Mucosa of stomach (tissue), 1 donor: ENCODE measurements at regions not wholly inside any gene's neighbourhood (a gene's known extent, or its start where the extent isn't known, plus 50 kb on each side); places are given as distances from the start of the nearest gene placed in this dataset.
"Not testable (repeated sequence)": the region's sequence is repeated elsewhere in the genome, so short reads cannot be mapped to it uniquely, and the experiment has no call there.

Experiments
- H3K27me3 ChIP-seq: one replicate; pipeline ENCODE4 v1.7.0; 2013; ENCODE audit warnings: mild to moderate bottlenecking, low read length; ENCODE audit not compliant: control insufficient read depth, insufficient read depth
- H3K36me3 ChIP-seq: one replicate; pipeline ENCODE4 v1.7.0; 2013; ENCODE audit warnings: low read length; ENCODE audit not compliant: control insufficient read depth, insufficient read depth
- H3K4me1 ChIP-seq: one replicate; pipeline ENCODE4 v1.7.0; 2013; ENCODE audit warnings: mild to moderate bottlenecking, low read length; ENCODE audit not compliant: control insufficient read depth, insufficient read depth
- H3K4me3 ChIP-seq: one replicate; pipeline ENCODE4 v1.7.0; 2013; ENCODE audit warnings: low read length
- H3K9ac ChIP-seq: one replicate; pipeline ENCODE4 v1.7.0; 2013; ENCODE audit warnings: mild to moderate bottlenecking, low read length, moderate library complexity
- H3K9me3 ChIP-seq: one replicate; pipeline ENCODE4 v1.7.0; 2013; ENCODE audit warnings: mild to moderate bottlenecking, low read length, moderate library complexity; ENCODE audit not compliant: control insufficient read depth
- donor health status: Pancreatic carcinoma.

- no peaks in the 10 kb centered on the region for H3K36me3 ChIP-seq
- no peaks in the 10 kb centered on the region for H3K27me3 ChIP-seq
- H3K4me1 ChIP-seq = no peaks in the 10 kb centered on the region
- H3K9ac ChIP-seq = no peak overlapping the region
- H3K9me3 ChIP-seq = no peaks in the 10 kb centered on the region
- H3K4me3 ChIP-seq = no peak overlapping the region
Observed at GRCh38 chr9:30534896-30535295, 1849.5 kb upstream of the ACO1 start.

GRCh38 chr9:30536494-30536893 lies 1847.9 kb upstream of the ACO1 start:
- Histone ChIP-seq H3K4me1 (no peaks in the 10 kb centered on the region), H3K9me3 (no peaks in the 10 kb centered on the region), H3K27me3 (no peaks in the 10 kb centered on the region), H3K9ac (no peak overlapping the region), H3K36me3 (no peaks in the 10 kb centered on the region), H3K4me3 (no peak overlapping the region)

- H3K9ac ChIP-seq, H3K36me3 ChIP-seq: not testable (repeated sequence)
Observed at GRCh38 chr9:30539696-30540095, 1844.7 kb upstream of the ACO1 start.

GRCh38 chr9:30574355-30575151 lies 1809.9 kb upstream of the ACO1 start:
- no peaks in the 10 kb centered on the region for H3K9me3 ChIP-seq
- no peaks in the 10 kb centered on the region for H3K36me3 ChIP-seq
- no peaks in the 10 kb centered on the region for H3K4me1 ChIP-seq
- H3K4me3 ChIP-seq = no peak overlapping the region
- H3K27me3 ChIP-seq = no peaks in the 10 kb centered on the region
- H3K9ac ChIP-seq = no peak overlapping the region

More at GRCh38 chr9:30539696-30540095, 1844.7 kb upstream of the ACO1 start:
- not testable (repeated sequence) for H3K9me3 ChIP-seq, H3K4me1 ChIP-seq, H3K27me3 ChIP-seq, H3K4me3 ChIP-seq

DNA sequence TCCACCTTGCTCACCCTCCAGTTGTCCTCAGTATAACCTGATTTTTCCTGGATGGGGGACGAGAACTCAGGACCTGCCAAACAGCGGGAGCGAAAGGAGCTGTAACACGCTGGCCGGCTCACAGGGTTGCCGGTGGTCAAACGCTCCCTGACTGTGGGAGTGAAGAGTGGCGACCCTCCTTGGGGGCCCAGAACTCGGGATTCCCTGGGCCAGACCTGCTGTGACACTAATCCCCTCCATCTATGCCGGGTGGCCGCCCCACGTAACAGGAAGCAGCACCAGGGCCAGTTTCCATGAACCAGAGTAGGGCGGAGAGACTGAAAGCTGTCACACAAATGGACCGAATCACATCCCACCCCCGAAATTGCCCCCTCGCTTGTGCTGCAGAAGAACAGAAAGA lies 1809.2 kb upstream of the ACO1 start:
- no peaks in the 10 kb centered on the region for H3K9me3 ChIP-seq
- H3K4me3 ChIP-seq = no peak overlapping the region
- no peaks in the 10 kb centered on the region for H3K4me1 ChIP-seq
- H3K27me3 ChIP-seq = no peaks in the 10 kb centered on the region
- no peak overlapping the region for H3K9ac ChIP-seq
- H3K36me3 ChIP-seq = no peaks in the 10 kb centered on the region

DNA sequence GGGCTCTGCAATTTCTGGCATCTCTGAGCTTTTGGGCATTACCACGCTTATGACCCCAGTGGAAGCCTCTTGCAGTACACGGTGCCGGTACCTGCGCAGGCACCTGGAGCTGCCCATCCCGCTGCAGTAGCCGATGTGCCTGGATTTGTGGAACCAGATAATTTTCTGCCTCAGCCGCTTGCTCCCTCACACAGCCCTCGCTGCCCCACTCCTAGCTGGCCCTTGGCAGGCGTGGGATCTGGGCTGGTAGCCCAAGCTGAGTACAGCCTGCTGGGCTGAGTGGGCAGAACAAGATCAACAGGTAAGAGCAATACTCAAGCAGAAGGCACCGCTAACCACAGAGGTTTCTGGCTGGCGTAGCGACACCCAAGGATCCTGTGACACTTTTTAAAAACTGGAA lies 1808.8 kb upstream of the ACO1 start:
- Histone ChIP-seq H3K36me3 (no peaks in the 10 kb centered on the region), H3K9me3 (no peaks in the 10 kb centered on the region), H3K4me3 (no peak overlapping the region)

GRCh38 chr9:30579810-30580209 lies 1804.6 kb upstream of the ACO1 start:
- Histone ChIP-seq H3K4me1 (no peaks in the 10 kb centered on the region), H3K9me3 (no peaks in the 10 kb centered on the region), H3K36me3 (no peaks in the 10 kb centered on the region), H3K4me3 (no peak overlapping the region), H3K27me3 (no peaks in the 10 kb centered on the region), H3K9ac (no peak overlapping the region)

More for the DNA sequence above, 1808.8 kb upstream of the ACO1 start:
- Histone ChIP-seq H3K9ac (no peak overlapping the region), H3K4me1 (no peaks in the 10 kb centered on the region), H3K27me3 (no peaks in the 10 kb centered on the region)

DNA sequence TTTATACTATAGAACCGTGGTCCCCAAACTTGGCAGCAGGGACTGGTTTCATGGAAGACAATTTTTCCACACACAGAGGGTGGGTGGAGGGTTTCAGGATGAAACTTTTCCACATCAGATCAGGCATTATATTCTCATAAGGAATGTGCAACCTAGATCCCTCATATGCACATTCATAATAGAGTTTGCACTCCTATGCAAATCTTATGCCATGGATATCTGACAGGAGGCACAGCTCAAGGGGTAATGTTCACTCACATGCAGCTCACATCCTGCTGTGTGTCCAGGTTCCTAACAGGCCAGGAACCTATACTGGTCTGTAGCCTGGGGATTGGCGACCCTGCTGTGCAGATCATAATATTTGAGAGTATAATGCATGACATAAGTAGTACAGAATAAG lies 1802.2 kb upstream of the ACO1 start:
- H3K4me3 ChIP-seq = no peak overlapping the region
- H3K36me3 ChIP-seq = no peaks in the 10 kb centered on the region
- no peaks in the 10 kb centered on the region for H3K9me3 ChIP-seq
- H3K27me3 ChIP-seq = no peaks in the 10 kb centered on the region
- no peak overlapping the region for H3K9ac ChIP-seq
- no peaks in the 10 kb centered on the region for H3K4me1 ChIP-seq

DNA sequence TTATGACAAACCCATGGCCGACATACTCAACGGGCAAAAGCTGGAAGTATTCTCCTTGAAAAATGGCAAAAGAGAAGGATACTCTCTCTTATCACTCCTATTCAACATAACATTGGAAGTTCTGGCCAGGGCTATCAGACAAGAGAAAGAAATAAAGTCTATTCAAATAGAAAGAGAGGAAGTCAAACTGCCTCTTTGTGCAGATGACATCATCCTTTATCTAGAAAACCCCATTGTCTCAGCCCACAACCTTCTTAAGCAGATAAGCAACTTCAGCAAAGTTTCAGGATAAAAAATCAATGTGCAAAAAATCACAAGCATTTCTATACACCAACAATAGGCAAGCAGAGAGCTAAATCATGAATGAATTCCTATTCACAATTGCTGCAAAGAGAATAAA lies 1799.9 kb upstream of the ACO1 start:
- no peaks in the 10 kb centered on the region for H3K27me3 ChIP-seq
- no peaks in the 10 kb centered on the region for H3K9me3 ChIP-seq
- H3K4me1 ChIP-seq = no peaks in the 10 kb centered on the region
- no peak overlapping the region for H3K4me3 ChIP-seq
- H3K36me3 ChIP-seq = no peaks in the 10 kb centered on the region
- H3K9ac ChIP-seq = no peak overlapping the region

- Histone ChIP-seq H3K4me3 (no peak overlapping the region), H3K4me1 (no peaks in the 10 kb centered on the region), H3K27me3 (no peaks in the 10 kb centered on the region), H3K9me3 (no peaks in the 10 kb centered on the region), H3K9ac (no peak overlapping the region), H3K36me3 (no peaks in the 10 kb centered on the region)
Observed at GRCh38 chr9:30591461-30591860, 1793.0 kb upstream of the ACO1 start.

- Histone ChIP-seq H3K9me3 (no peaks in the 10 kb centered on the region), H3K9ac (no peak overlapping the region), H3K36me3 (no peaks in the 10 kb centered on the region), H3K4me3 (no peak overlapping the region), H3K4me1 (no peaks in the 10 kb centered on the region), H3K27me3 (no peaks in the 10 kb centered on the region)
Observed at GRCh38 chr9:30597608-30598007, 1786.8 kb upstream of the ACO1 start.

DNA sequence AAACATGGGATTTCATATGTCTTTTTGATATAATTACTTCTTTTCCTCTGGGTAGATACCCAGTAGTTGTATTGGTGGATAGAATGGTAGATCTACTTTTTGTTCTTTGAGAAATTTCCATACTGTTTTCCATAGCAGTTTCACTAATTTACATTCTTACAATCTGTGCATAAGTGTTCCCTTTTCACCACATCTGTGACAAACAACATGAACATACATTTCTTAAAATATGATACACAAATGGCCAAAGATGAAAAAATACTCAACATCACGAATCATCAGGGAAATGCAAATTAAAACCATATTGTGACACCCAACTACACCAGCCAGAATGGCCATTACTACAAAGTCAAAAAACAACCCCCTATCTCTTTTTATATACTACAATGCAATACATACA lies 1778.5 kb upstream of the ACO1 start:
- Histone ChIP-seq H3K9ac (no peak overlapping the region), H3K9me3 (no peaks in the 10 kb centered on the region), H3K36me3 (no peaks in the 10 kb centered on the region), H3K27me3 (no peaks in the 10 kb centered on the region), H3K4me1 (no peaks in the 10 kb centered on the region), H3K4me3 (no peak overlapping the region)

- Histone ChIP-seq H3K27me3 (no peaks in the 10 kb centered on the region), H3K36me3 (no peaks in the 10 kb centered on the region), H3K9me3 (no peaks in the 10 kb centered on the region), H3K4me1 (no peaks in the 10 kb centered on the region), H3K4me3 (no peak overlapping the region), H3K9ac (no peak overlapping the region)
Observed at GRCh38 chr9:30609713-30610112, 1774.7 kb upstream of the ACO1 start.
